ENCODE measurements at regions not wholly inside any gene's neighbourhood (a gene's known extent, or its start where the extent isn't known, plus 50 kb on each side); places are given as distances from the start of the nearest gene placed in this dataset.

DNA sequence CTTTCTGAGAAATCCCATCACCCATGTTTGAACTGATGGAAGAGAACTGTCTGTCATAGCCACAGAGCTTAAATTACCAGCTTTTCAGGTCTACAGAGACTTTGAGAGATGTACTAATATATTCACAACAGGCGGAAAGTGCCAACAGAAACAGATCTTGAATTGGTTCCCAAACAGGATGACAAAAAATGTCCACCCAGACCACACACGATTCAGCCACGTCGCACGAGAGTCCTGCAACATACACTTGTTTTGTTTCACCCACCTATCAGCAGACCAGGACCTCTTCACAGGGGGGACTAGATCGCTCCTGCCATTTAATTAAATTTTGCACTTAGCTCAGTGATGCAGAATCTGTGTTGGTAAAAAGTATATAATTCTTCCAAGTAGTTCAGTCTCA, 187.1 kb upstream of the CEP162 start:
- TF ChIP-seq EP300 (IDR thresholded peaks at IDR 0.05; ENCODE audit: low read depth) (no peak), POLR2AphosphoS5 (IDR thresholded peaks at IDR 0.05) (no peak), POLR2A (IDR thresholded peaks at IDR 0.05) (no peak)
